ENCODE measurements at regions not wholly inside any gene's neighbourhood (a gene's known extent, or its start where the extent isn't known, plus 50 kb on each side); places are given as distances from the start of the nearest gene placed in this dataset.

GRCh38 chr13:108086678-108087077 lies 128.7 kb downstream of the LIG4 start:
- no peak overlapping the region for H3K23ac ChIP-seq (ENCODE audit: insufficient read length, low read depth, low read length)
- H3K56ac ChIP-seq (ENCODE audit: insufficient read length, low read depth, low read length), result no peak overlapping the region
- H3K9ac ChIP-seq (ENCODE audit: extremely low read depth, insufficient read length, low read length), result no peak overlapping the region
- H3K79me1 ChIP-seq (ENCODE audit: insufficient read depth, low read depth, low read length, poor library complexity, severe bottlenecking), result no peaks in the 10 kb centered on the region
- Mint-ChIP-seq H3K27ac (no peak overlapping the region), H3K27me3 (ENCODE audit: low read depth) (no peaks in the 10 kb centered on the region), H3K4me3 (no peak overlapping the region), H3K36me3 (ENCODE audit: insufficient read depth in 1 of 3, low read depth in 3 of 3) (no peaks in the 10 kb centered on the region), H3K4me1 (peaks cover 13 to 16% of the 10 kb centered on the region in 2 experiments), H3K9me3 (no peaks in the 10 kb centered on the region)
- no peak overlapping the region for H4K91ac ChIP-seq (ENCODE audit: insufficient read length, low read depth, low read length)
- H3K79me2 ChIP-seq (ENCODE audit: insufficient read depth, low read length), result no peaks in the 10 kb centered on the region
- no peaks in the 10 kb centered on the region for H3K9me3 ChIP-seq (ENCODE audit: control insufficient read depth, low read depth, low read length)
- H3K4ac ChIP-seq (ENCODE audit: low read depth, low read length), result no peak overlapping the region
- no peak overlapping the region for H3K4me2 ChIP-seq (ENCODE audit: insufficient read depth, insufficient read length, low read length)
- H3T11ph ChIP-seq (ENCODE audit: low read length), result no peak overlapping the region
- TF ChIP-seq CTCF (conservative IDR thresholded peaks at IDR 0.05), result peak; percentile 53; the same call in 2 of the 3 replicates
- no peak overlapping the region for H2AK5ac ChIP-seq (ENCODE audit: insufficient read length, low read length)
- H2BK12ac ChIP-seq (ENCODE audit: insufficient read length, low read depth, low read length), result no peak overlapping the region
- H2BK15ac ChIP-seq (ENCODE audit: low read depth, low read length), result no peak overlapping the region
- H2AFZ ChIP-seq (ENCODE audit: low read length), result no peak overlapping the region
- H4K20me1 ChIP-seq (ENCODE audit: control insufficient read depth, insufficient read depth, insufficient read length), result no peaks in the 10 kb centered on the region
- no peak overlapping the region for H2BK5ac ChIP-seq (ENCODE audit: insufficient read length, low read length)
- H3K4me1 ChIP-seq (ENCODE audit: insufficient read depth, low read length), result no peaks in the 10 kb centered on the region
- H2BK120ac ChIP-seq (ENCODE audit: low read depth, low read length, poor library complexity, severe bottlenecking), result no peak overlapping the region
- H4K5ac ChIP-seq (ENCODE audit: insufficient read length, low read depth, low read length), result no peak overlapping the region
- no peaks in the 10 kb centered on the region for H3K23me2 ChIP-seq (ENCODE audit: insufficient read length, low read depth, low read length, poor library complexity, severe bottlenecking)
- no peak overlapping the region for H3K27ac ChIP-seq (ENCODE audit: insufficient read length, low read depth, low read length)
- no peaks in the 10 kb centered on the region for H3K27me3 ChIP-seq (ENCODE audit: insufficient read depth, low read length)
- H3K18ac ChIP-seq (ENCODE audit: insufficient read length, low read depth, low read length), result no peak overlapping the region
- no CpG with 5 or more reads among the region's 2 CpGs for WGBS (ENCODE audit: extremely low coverage, insufficient read length, low lambda C conversion rate)
- no peak overlapping the region for H2BK20ac ChIP-seq (ENCODE audit: low read depth, low read length, poor library complexity, severe bottlenecking)
- H4K8ac ChIP-seq (replicated peaks; ENCODE audit: insufficient read length, low read depth, low read length), result no peak overlapping the region
- no peak overlapping the region for H3K14ac ChIP-seq (ENCODE audit: insufficient read depth, low read length)
- peak; percentile 39 for DNase-seq

Measured in H9 (cell line).